Heart right ventricle (tissue), 16 donors: ENCODE measurements at regions not wholly inside any gene's neighbourhood (a gene's known extent, or its start where the extent isn't known, plus 50 kb on each side); places are given as distances from the start of the nearest gene placed in this dataset.

Experiments used
- ATAC-seq, 8 donors: fragments of 200-7000 bp; cut with Tn5 transposase; one replicate each; pipeline ENCODE4 v1.9.1; 2020; ENCODE audit warnings: mild to moderate bottlenecking in 8 of 8, moderate library complexity in 8 of 8, moderate number of reproducible peaks in 1 of 8
- DNase-seq, 2 donors: peaks; one replicate each; pipeline ENCODE4 v3.0.0-alpha.2; 2020
- H3K27ac ChIP-seq, 10 donors: fragments of 200-600 bp; sonication (generic) in 2 of 10; one replicate each; pipeline versions ENCODE4 v1.5.0 to v1.8.0; 2020 to 2022; ENCODE audit warnings: mild to moderate bottlenecking in 3 of 10
- H3K27me3 ChIP-seq, 7 donors: fragments of 200-600 bp; one replicate each; pipeline ENCODE4 v1.8.0; 2021 to 2022; ENCODE audit warnings: mild to moderate bottlenecking in 2 of 7
- H3K36me3 ChIP-seq, 9 donors: fragments of 200-600 bp; sonication (generic) in 1 of 9; one replicate each; pipeline versions ENCODE4 v1.5.0 to v1.8.0; 2020 to 2022; ENCODE audit warnings: mild to moderate bottlenecking in 2 of 9
- H3K4me1 ChIP-seq, 9 donors: fragments of 200-600 bp; sonication (generic) in 1 of 9; one replicate each; pipeline versions ENCODE4 v1.5.0 to v1.8.0; 2020 to 2022; ENCODE audit warnings: mild to moderate bottlenecking in 4 of 9
- H3K4me3 ChIP-seq, 10 donors: fragments of 200-600 bp; sonication (generic) in 2 of 10; one replicate each; pipeline versions ENCODE4 v1.5.0 to v1.8.0; 2020 to 2022; ENCODE audit warnings: mild to moderate bottlenecking in 7 of 10, moderate library complexity in 2 of 10
- H3K9me3 ChIP-seq, 11 donors: fragments of 200-600 bp in 10 of 11; sonication (generic) in 2 of 11; one replicate each; pipeline versions ENCODE4 v1.5.0 to v1.8.0; 2013 to 2022; ENCODE audit warnings: mild to moderate bottlenecking in 2 of 11, control low read depth in 1 of 11, moderate library complexity in 1 of 11
- WGBS, 2 donors: extraction: QIAGEN DNeasy Blood & Tissue Kit; methylation state at CpG; one replicate each; pipeline ENCODE4 v1.1.7; 2013; ENCODE audit warnings: inconsistent platforms in 1 of 2; 5-methylcytosine and 5-hydroxymethylcytosine counted together
- intact Hi-C, 10 donors: fragments of 100-400 bp; cut with DNase I; formaldehyde crosslinking; loops; one replicate each; pipeline versions ENCODE4 v1.11.1 to v1.14.2; 2022
- TF ChIP-seq, protein P1 (sequence below), 9 donors: fragments of 200-600 bp; sonication (generic) in 2 of 9; IDR thresholded peaks; one replicate each; pipeline versions ENCODE4 v1.5.0 to v1.8.0; 2021 to 2022; ENCODE audit warnings: antibody characterized with exemption in 9 of 9, mild to moderate bottlenecking in 5 of 9, moderate library complexity in 1 of 9
- donor health status: Arrhythmogenic right ventricular cardiomyopathy.
- donor health status: ischemic (EF 13 %, LVEDD 7.1; RV severe dilation, severe dysfunction).
- donor health status: healthy with polysubstance abuse.
- donor health status: DM: no; HTN: yes; CAD: no.
- donor health status: DM: no; HTN: no; CAD: no.
- donor health status: ischemic (EF 25% LVEDD 6.9; RV normal size, moderate dysfunction).
- donor health status: ischemic (EF 25% LVEDD 5.7; RV mildly dilated, moderate dysfunction).
- donor health status: healthy.
- donor health status: DM: yes; HTN: yes; CAD: no.
- donor health status: Ischemic cardiomyopathy.
- donor health status: ischemic (EF 35%, LVEDD 5.7; RV mildly dilated, moderate dysfunction).
- donor health status: nonischemic (EF 11% LVEDD 7.7; RV severe dilation, severe dysfunction).
- donor health status: DM: yes; HTN: yes; CAD: no.
- donor health status: PGD.
- donor health status: ischemic (EF 29% LVEDD 5.4; RV normal size, mild dysfunction).
- donor health status: nonischemic (EF 23%, LVEDD 6.1; RV moderate dilation, normal function).

DNA sequence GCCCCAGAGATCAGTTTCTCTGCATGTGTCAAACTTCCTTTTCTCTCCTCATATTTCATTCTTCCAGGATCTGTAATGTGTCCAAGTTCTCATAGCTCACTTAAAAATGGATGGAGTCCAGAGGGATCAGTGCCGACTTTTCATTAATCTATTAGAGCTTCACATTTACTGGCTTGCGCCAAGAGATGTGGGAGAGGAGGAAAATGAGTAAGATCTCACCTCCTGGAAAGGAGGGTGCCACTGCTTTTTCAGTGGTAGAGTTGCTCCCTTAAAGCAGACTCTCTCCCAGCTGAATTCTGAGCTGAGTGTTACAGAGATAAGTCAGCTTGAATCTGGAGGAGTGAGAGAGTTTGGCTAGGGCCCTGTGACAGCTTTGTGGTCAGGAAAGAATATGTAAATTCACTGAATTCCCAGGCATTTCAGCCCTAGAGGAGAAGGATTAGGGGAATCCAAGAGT lies 175.9 kb downstream of the SOX4 start:
- TF ChIP-seq, protein P1, sequence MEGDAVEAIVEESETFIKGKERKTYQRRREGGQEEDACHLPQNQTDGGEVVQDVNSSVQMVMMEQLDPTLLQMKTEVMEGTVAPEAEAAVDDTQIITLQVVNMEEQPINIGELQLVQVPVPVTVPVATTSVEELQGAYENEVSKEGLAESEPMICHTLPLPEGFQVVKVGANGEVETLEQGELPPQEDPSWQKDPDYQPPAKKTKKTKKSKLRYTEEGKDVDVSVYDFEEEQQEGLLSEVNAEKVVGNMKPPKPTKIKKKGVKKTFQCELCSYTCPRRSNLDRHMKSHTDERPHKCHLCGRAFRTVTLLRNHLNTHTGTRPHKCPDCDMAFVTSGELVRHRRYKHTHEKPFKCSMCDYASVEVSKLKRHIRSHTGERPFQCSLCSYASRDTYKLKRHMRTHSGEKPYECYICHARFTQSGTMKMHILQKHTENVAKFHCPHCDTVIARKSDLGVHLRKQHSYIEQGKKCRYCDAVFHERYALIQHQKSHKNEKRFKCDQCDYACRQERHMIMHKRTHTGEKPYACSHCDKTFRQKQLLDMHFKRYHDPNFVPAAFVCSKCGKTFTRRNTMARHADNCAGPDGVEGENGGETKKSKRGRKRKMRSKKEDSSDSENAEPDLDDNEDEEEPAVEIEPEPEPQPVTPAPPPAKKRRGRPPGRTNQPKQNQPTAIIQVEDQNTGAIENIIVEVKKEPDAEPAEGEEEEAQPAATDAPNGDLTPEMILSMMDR (IDR thresholded peaks at IDR 0.05): no peak
- intact Hi-C loops: loop anchor here in 1 of 10 donors (5.0 kb wide), 1 partner anchor 172 kb away; no protein-coding TSS in a partner anchor
- H3K4me1 ChIP-seq: peaks cover 0 to 54% (median 33%) of the 10 kb centered on the region in 9 donors
- ATAC-seq (peak; percentile 69 to 95 (median 88)), DNase-seq (peak in 1 of 2 donors; percentile 61)
- H3K27me3 ChIP-seq: no peaks in the 10 kb centered on the region
- no peaks in the 10 kb centered on the region for H3K9me3 ChIP-seq
- H3K27ac ChIP-seq: peak overlapping the region in 5 of 10 donors; percentile 17 to 68 (median 36)
- no peak overlapping the region for H3K4me3 ChIP-seq
- H3K36me3 ChIP-seq: no peaks in the 10 kb centered on the region
- WGBS, 2 donors: 5 to 7% methylated on average over 2 of the region's 2 CpGs

DNA sequence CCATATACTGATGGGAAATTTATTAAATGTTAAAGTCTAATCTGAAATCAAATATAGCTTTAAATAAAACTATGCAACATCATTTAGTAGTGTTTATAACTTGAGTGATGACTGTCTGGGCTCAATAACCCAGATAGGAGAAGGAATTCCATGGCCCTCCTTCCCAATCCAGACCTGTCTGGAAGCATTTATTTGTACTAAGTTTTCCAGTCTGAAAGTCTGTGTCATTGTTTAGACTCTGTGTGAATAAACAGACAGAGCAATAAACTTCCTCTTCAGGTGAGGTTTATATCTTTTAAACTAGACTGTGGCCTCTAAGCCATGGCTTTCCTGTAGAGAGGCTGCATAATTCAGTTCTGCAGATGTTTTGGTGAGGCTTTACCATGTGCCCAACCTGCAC lies 176.4 kb downstream of the SOX4 start:
- Histone ChIP-seq H3K27ac (peak overlapping the region in 5 of 10 donors; percentile 17 to 68 (median 36)), H3K4me3 (no peak overlapping the region), H3K9me3 (no peaks in the 10 kb centered on the region), H3K36me3 (no peaks in the 10 kb centered on the region), H3K4me1 (peaks cover 0 to 54% (median 33%) of the 10 kb centered on the region in 9 donors), H3K27me3 (no peaks in the 10 kb centered on the region)
- no peak for ATAC-seq
- TF ChIP-seq, protein P1 (IDR thresholded peaks at IDR 0.05): no peak
- intact Hi-C loops: loop anchor here in 1 of 10 donors (5.0 kb wide), 1 partner anchor 173 kb away; no protein-coding TSS in a partner anchor
- no peak for DNase-seq

DNA sequence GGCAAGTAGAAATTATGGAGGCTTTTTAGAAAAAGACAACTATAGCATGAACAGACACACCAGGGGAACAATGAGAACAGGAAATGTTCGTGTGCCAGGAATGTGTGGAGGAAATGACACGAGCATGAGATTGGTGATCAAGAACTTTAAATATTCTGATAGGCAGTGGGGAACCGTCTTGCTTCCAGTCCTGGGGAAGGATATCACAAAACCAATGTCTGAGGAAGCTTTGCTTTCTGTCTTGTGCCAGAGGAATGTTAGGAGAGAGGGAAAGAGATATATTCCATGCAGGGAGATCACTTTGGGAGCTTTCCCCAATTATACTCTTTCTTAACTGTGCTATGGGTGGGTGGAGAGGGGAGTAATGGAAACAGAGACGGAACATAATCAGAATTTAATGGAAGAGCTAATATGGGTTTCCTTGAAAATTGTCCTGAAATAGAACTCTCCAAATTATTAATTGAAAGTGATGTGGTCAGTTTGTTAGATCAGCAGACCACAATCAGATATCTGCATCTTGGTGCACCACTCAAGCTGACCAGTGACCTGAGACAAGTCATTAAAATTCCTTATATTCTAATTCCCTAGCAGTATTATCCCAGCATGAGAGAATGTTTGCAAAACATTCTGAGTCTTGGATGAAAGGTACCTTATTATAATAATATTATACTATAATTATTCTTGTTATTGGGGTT lies 178.2 kb downstream of the SOX4 start:
- no peaks in the 10 kb centered on the region for H3K36me3 ChIP-seq
- ATAC-seq (no peak), DNase-seq (no peak)
- peaks cover 0 to 54% (median 33%) of the 10 kb centered on the region in 9 donors for H3K4me1 ChIP-seq
- WGBS, 2 donors: 44 to 51% methylated on average over 4 of the region's 4 CpGs
- H3K9me3 ChIP-seq: no peaks in the 10 kb centered on the region
- no peaks in the 10 kb centered on the region for H3K27me3 ChIP-seq
- intact Hi-C loops: no loop called here
- peak overlapping the region in 1 of 10 donors; percentile 25 for H3K27ac ChIP-seq
- TF ChIP-seq, protein P1 (IDR thresholded peaks at IDR 0.05): no peak
- no peak overlapping the region for H3K4me3 ChIP-seq

DNA sequence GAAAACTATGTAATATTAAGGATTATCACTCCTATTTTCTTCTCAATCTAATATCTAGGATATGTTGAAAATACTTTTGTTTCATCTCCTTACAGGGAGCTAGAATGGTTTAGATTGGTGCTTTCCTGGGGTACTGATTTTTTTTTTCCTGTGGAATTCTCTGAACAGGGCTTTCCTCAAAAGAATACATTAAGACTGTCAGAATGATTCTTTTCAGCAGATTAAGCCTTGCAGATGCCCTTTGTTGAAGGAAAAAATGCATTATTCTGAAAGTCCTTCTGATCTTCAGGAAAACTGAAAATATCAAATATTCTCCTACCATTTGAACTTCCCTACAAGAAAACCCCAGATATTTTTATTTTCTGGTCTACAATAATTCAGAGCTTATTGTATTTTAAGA lies 178.9 kb downstream of the SOX4 start:
- intact Hi-C loops: no loop called here

More for the DNA sequence above, 178.9 kb downstream of the SOX4 start:
- Histone ChIP-seq H3K9me3 (no peaks in the 10 kb centered on the region), H3K36me3 (no peaks in the 10 kb centered on the region), H3K4me3 (no peak overlapping the region), H3K27me3 (no peaks in the 10 kb centered on the region), H3K4me1 (peaks cover 0 to 54% (median 33%) of the 10 kb centered on the region in 9 donors), H3K27ac (no peak overlapping the region)
- ATAC-seq (no peak), DNase-seq (no peak)
- TF ChIP-seq, protein P1 (IDR thresholded peaks at IDR 0.05): no peak
